ENCODE measurements at regions not wholly inside any gene's neighbourhood (a gene's known extent, or its start where the extent isn't known, plus 50 kb on each side); places are given as distances from the start of the nearest gene placed in this dataset.

- DNase-seq (ENCODE audit: low read depth in 3 of 3): no peak
Observed at GRCh38 chr17:70230850-70231640, 61.7 kb downstream of the KCNJ2 start.

- DNase-seq (ENCODE audit: low read depth in 3 of 3): no peak
Observed at GRCh38 chr17:70232466-70232865, 63.1 kb downstream of the KCNJ2 start.

- no peak for DNase-seq (ENCODE audit: low read depth in 3 of 3)
Observed at GRCh38 chr17:70235252-70235651, 65.9 kb downstream of the KCNJ2 start.

- no peak for DNase-seq (ENCODE audit: low read depth in 3 of 3)
Observed at GRCh38 chr17:70238228-70238627, 68.9 kb downstream of the KCNJ2 start.

- no peak for DNase-seq (ENCODE audit: low read depth in 3 of 3)
Observed at GRCh38 chr17:70238646-70239045, 69.3 kb downstream of the KCNJ2 start.

- DNase-seq (ENCODE audit: low read depth in 3 of 3): no peak
Observed at GRCh38 chr17:70239391-70239826, 70.1 kb downstream of the KCNJ2 start.

GRCh38 chr17:70241071-70241470 lies 71.7 kb downstream of the KCNJ2 start:
- DNase-seq (ENCODE audit: low read depth in 3 of 3): no peak

GRCh38 chr17:70242781-70243437 lies 73.6 kb downstream of the KCNJ2 start:
- DNase-seq (ENCODE audit: low read depth in 3 of 3): no peak

GRCh38 chr17:70251706-70252105 lies 82.4 kb downstream of the KCNJ2 start:
- DNase-seq (ENCODE audit: low read depth in 3 of 3): no peak

- DNase-seq (ENCODE audit: low read depth in 3 of 3): no peak
Observed at GRCh38 chr17:70254735-70255460, 85.6 kb downstream of the KCNJ2 start.

- no peak for DNase-seq (ENCODE audit: low read depth in 3 of 3)
Observed at GRCh38 chr17:70256751-70257150, 87.4 kb downstream of the KCNJ2 start.

GRCh38 chr17:70258465-70258864 lies 89.1 kb downstream of the KCNJ2 start:
- DNase-seq (ENCODE audit: low read depth in 3 of 3): no peak

- no peak for DNase-seq (ENCODE audit: low read depth in 3 of 3)
Observed at GRCh38 chr17:70259400-70259799, 90.1 kb downstream of the KCNJ2 start.

GRCh38 chr17:70261170-70261569 lies 91.8 kb downstream of the KCNJ2 start:
- DNase-seq (ENCODE audit: low read depth in 3 of 3): no peak

GRCh38 chr17:70265471-70265870 lies 96.1 kb downstream of the KCNJ2 start:
- DNase-seq (ENCODE audit: low read depth in 3 of 3): no peak

GRCh38 chr17:70266394-70266793 lies 97.1 kb downstream of the KCNJ2 start:
- no peak for DNase-seq (ENCODE audit: low read depth in 3 of 3)

- DNase-seq (ENCODE audit: low read depth in 3 of 3): no peak
Observed at GRCh38 chr17:70268383-70268782, 99.1 kb downstream of the KCNJ2 start.

GRCh38 chr17:70270554-70270953 lies 101.2 kb downstream of the KCNJ2 start:
- DNase-seq (ENCODE audit: low read depth in 3 of 3): no peak

GRCh38 chr17:70271200-70271599 lies 101.9 kb downstream of the KCNJ2 start:
- no peak for DNase-seq (ENCODE audit: low read depth in 3 of 3)

- no peak for DNase-seq (ENCODE audit: low read depth in 3 of 3)
Observed at GRCh38 chr17:70271672-70272071, 102.3 kb downstream of the KCNJ2 start.

GRCh38 chr17:70274255-70274654 lies 104.9 kb downstream of the KCNJ2 start:
- DNase-seq (ENCODE audit: low read depth in 3 of 3): no peak

- DNase-seq (ENCODE audit: low read depth in 3 of 3): no peak
Observed at GRCh38 chr17:70276906-70277305, 107.6 kb downstream of the KCNJ2 start.

Data from stimulated activated CD4-positive, alpha-beta T cell treated with anti-CD3 and anti-CD28 coated beads, TNF-alpha, amount 100 ng/mL, for 24 hours (primary cell).